HG03108 (cell line): ENCODE measurements at regions not wholly inside any gene's neighbourhood (a gene's known extent, or its start where the extent isn't known, plus 50 kb on each side); places are given as distances from the start of the nearest gene placed in this dataset.

Source experiments
- ATAC-seq: cut with Tn5 transposase; IDR thresholded peaks from one replicate; pipeline ENCODE4 v1.9.1; 2021; ENCODE audit warnings: moderate library complexity; ENCODE audit not compliant: unreplicated experiment

DNA sequence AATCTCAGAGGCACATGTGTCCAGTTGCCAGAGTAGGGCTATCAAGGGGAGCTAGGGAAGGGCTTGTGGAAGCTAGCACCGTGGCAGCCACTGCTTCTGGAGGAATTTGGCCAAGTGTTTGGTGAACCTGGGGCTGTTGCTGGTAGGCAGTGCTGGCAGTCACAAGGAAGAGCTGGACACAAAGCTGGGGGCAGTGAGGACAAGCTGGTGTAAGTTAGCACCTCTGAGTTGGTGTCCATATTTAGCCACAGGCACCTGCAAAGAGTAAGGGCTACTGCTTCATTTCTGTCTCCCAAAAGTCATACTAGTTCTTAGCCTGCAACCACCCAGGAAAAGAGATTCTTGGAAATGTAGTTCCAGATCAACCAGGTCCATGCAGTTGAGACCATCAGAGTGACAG is 359.4 kb downstream of the CSNK1G3 start:
- ATAC-seq: no peak

DNA sequence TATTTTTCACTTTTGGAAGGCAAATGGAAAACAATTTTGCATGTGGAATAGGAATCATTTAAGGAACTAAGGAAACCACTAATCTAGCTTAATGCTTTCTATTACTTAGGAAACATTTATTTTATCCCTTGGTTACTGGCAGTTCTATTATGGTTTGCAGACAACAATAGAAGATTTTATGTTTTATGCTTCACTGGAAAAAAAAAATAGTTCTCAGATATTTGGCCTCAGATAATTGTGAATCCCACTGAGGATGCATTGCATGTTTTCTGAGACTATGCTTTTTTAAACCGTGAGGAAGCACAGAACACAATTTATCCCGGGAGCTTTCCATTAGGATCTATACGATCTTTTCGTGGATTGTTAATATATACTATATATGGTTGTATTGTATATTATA is 356.9 kb downstream of the CSNK1G3 start:
- ATAC-seq: no peak

DNA sequence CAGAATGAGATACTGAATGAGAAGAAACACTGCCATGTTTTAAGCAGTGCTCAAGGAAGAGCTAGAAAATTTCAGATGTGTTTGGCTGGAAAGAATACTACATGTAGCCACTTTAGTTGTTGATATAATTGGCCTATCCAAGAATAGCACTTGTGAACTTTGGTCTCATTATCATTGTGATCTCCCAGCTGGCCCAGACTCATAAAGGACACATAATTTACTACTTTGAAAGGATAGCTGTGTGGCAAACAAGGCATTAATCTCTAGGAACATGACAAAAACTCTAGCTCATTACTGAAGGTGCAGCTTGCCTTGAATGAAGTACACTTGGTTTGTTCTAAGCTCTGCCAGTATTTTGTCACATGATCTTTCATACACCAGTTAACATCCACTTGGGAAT is 356.3 kb downstream of the CSNK1G3 start:
- ATAC-seq: no peak

DNA sequence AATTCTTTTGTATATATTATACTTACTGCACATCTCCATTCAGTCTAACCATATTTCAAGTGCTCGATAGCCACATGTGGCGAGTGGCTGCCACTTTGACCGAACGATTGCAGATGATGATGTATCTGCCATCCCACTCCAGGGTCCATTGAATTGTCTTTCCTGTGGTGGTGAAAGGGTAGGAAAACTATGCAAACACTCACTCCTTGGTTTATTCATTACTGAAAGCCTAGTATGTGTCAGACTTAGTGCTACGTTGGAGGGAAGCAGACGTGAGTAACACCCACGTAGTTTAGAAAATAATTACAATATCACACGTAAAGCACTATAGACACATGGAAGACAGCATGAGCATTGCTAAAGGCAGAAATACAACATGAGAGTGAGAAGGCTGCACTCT is 353.7 kb downstream of the CSNK1G3 start:
- no peak for ATAC-seq

DNA sequence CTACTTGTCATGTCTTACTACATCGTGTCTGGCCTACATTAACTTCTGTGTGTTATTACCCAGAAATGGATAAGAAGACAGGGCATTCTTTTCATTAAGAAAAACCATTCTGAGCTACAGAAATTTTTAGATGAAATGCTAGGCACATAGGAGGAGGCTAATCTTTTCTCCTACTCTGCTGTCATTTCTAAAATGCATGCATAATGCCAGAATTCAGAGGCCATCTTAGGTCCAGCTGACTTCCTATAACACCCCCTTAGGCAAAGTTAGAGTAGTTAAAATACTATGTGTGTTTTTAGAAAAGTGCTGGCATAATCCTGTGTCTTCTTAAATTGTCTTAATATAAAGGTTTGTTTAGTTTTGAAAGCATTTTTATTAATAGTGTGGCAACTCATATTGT is 352.6 kb downstream of the CSNK1G3 start:
- ATAC-seq: no peak

DNA sequence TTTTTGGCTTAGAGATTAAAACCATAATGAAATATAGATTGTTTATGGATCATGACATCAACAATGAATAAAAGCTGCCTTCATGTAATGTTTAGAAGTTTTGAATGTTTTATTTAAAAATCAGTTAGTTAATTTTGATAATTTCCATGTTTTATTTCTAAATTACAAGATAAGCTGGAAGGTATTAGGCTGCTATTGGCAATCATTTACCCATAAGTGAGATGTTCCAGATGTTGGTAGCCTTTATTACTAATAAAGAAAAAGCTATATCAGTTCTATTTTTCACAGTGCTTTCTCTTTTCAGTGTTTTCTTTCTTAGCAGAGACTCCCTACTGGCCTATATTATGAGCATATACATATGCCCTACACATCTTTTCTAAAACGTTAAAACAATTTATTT is 347.0 kb downstream of the CSNK1G3 start:
- no peak for ATAC-seq

DNA sequence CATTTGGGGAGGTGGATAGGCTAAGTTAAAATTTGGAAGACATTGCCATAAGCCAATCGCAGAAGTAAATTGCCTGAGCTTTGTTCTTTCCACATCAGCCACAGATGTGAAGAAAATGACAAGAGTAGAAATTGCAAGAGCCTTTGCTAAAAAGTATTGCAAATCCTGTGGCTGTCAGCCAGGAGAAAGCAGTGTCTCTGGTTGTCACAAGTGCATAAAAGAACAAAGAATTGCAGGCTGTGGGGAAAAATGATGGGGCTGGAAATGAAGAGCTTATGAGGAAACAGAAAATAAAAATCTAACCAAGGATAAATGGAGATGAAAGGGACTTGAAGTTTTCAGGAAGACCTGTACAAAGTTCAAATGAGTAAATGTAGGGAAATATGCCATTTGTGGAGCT is 344.8 kb downstream of the CSNK1G3 start:
- ATAC-seq: no peak

DNA sequence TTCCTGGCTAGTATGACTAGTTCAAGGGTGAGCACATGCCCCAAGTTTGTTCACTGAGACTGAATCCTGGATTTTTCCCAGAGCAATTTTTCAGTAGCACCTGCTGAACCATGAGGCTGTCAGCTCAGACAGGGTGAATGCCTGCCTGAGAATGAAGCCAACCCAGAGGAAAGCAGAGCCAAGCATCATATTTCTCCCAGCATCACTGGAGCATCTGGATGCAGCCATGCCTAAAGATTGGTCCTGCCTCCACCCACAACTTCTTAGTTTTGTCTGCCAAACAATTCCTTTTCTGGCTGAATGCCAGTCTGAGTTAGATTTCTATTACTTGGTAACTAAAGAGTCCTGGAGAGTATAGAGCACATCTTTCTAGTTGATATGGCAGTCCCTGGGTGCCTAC is 343.6 kb downstream of the CSNK1G3 start:
- ATAC-seq: no peak

DNA sequence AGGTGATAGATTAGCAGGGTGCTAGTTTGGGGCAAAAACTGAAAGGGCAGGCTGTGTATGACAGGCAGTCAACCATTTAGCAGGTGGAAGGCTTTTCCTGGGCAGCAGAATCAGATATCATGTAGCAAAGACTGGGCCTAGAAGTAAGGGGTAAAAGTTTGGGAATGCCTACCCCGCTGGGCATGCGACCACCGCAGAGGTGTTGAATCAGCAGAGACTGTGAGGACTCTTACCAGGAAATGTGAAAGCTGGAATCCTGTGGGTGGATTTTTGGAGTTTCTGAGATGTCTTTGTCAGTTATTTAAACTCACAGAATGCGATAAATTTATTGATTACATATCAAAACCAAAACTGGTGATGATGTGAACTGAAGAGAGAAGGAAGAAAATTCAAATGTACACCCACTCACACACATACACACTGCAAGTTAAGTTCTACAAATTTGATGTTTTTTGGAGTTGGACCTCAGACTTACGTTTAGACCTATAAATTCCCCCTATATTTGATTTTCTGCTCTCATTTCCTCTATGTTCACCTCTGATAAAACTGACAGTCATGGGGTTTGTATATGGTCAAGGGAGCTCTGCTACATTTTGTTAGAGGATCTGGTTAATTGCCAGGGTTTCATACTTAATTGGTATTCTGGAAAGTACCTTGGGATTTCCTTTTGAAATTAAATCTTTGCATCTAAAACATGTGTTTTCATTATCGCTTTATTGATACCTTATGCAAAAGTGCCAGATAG is 333.6 kb downstream of the CSNK1G3 start:
- ATAC-seq: no peak

DNA sequence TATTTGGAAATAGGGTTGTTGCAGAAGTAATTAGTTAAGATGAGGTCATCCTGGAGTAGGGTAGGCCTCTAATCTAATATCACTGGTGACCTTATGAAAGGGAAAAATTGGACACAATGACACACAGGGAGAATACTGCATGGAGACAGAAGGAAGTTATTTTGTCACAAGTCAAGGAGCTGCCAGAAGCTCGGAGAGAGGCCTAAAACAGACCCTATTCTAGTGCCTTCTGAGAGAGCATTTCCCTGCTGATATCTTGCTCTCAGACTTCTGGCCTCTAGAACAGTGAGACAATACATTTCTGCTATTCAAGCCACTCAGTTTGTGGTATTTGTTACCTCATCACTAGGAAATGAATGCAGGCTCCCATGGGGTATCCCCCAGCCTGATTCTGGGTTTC is 332.9 kb downstream of the CSNK1G3 start:
- ATAC-seq: no peak

DNA sequence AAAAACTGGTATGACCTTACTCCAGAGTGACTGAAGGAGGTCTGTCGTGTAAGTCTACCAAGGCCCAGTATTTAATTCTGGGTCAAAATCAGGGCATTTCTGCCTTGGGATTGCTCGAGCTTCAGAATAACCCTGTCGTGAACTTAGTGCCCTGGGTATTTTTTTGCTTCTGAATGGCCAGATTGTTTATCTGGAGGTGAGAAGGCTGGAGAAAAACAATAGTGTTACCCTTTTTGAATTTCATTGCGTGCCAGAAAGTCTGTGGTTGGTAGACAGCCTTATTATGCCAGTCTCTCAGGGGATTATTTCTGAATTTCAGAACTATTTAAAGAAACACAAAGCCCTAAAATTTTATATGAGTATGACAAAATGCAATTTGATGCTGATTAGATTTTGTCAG is 323.4 kb downstream of the CSNK1G3 start:
- ATAC-seq: no peak

DNA sequence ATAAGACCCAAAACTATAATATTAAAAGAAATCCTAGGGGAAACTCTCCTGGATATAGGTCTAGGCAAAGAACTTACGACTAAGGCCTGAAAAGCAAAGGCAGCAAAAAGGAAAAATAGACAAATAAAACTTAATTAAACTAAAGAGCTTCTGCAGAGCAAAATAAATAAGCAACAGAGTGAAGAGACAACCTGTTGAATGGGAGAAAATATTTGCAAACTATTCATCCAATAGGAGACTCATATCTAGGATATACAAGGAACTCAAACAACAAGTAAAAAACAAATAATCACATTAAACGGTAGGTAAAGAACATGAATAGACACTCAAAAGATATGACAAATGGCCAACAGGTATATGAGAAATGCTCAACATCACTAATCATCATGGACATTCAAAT is 318.6 kb downstream of the CSNK1G3 start:
- no peak for ATAC-seq

DNA sequence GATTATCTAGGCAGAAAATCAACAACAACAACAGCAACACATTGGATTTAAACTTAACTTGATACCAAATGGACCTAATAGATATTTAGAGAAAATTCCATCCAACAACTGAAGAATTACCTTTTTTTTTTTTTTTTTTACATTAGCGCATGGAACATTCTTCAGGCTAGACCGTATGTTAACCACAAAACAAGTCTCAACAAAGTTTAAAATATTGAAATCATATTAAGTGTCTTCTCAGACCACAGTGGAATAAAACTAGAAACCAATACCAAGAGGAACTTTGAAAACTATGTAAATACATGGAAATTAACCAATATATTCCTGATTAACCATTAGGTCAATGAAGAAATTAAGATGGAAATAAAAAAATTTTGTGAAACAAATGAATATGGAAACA is 315.8 kb downstream of the CSNK1G3 start:
- ATAC-seq: no peak

DNA sequence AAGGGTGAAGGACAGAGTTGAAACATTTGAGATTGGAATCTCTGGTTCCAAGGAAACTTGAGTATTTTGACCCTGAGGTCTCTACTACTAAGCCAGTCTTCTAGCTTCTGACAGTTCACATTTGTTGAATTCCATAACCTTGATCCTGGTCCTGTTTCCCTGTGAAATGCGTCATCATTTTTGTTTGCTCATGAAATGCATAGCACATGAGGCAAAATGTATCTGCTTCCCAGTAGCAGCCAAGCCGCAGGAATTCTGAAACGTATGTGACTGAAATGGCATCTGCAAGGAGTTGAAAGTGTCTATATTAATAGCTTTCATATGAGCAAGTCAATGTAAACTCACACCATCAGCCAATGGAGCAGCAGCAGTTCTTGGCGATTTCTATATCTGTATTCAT is 307.9 kb downstream of the CSNK1G3 start:
- ATAC-seq: no peak

DNA sequence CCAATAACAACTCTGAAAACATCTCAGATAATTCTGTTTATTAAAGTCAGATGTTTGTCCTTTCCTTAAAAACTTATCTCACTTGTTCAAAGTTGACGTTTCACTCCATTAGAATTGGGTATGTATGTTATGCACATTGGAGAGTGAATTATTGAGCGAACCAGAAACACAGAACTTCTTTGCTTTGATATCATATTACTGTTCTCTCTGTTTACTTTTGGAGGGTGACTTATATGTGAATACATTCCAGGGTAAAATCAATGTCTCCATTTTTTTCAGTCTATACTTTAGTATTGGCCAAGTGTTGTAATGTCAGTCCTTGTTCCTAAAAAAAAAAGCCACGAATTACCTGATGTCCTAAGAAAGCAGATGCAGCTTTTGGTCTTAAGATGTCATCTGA is 307.4 kb downstream of the CSNK1G3 start:
- ATAC-seq: no peak

DNA sequence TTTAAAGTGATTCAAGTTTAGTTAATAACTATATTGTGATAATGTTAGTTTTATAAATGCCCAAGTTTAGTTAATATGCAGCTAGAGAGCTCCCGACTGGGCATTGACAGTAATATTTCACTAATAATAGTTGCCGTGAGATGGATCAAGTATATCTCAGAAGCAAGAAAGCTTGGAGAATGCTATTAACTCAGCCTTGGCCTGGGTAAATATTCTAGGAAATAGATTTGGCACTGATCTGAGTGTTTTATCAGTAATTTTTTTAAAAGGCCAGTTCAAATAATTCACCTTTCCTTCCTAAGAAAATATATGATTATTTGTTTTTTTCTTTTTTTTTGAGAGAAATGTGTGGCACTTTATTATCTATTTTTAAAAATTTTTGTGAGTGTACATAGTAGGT is 305.3 kb downstream of the CSNK1G3 start:
- no peak for ATAC-seq

DNA sequence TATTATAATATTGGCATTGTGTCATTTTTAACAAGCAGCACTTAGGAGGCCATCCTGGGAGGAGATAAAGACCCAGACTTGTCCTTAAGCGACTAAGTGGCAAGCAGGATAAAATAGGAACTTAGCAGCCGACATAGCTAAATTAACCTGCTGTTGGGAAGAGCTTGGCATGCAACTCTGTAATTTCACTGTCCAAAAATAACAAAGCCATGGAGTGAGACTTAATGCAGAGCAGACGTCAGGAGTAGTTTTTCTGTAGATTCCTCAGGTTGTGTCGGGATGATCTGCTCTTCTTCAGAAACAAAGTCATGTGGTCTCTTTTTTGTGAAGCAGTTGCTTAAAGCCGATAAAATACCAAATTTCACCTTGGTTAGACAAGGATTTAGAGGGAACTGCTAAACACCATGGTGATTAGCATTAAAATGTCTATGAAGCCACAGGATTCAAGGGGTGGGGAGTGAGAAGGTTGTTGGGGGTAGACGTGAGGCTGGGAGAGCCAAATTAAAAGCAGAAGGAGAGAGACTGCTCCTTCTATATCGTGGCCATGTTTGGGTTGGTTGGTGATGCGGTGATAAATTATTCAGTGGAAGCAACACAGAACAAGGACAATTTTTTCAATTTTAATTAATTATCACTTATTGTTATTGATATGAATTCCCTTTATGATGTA is 303.0 kb downstream of the CSNK1G3 start:
- ATAC-seq: no peak

DNA sequence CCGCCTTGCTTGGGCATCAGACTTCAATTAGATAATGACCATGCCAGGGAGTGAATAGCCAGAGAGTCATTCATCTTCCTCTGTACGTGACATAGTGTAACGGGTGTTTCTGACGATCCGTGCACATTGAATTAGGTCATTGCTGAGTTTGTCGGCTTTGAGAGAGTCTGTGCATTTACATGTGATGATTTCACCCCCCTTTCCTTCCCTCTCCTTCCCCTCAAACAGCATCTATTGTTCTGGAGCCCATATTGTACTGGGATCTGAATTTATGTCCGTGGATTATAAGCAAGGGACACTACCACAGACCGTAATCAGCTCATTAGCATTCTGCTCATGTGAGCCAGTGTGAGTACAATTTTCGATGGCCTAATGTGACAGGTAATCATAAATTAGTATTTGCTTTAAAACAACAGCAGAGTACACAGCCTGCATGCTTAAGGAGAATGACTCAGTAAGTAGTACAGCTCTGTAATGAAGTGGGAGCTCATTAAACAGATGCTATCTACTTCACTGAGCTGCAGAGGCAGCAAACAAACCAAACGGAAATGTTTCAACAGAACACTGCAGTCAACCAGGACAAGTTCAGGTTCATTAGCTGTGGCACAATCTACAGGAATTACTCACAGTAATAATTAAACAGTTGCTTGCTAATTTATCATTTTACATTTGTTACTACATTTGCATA is 302.1 kb downstream of the CSNK1G3 start:
- no peak for ATAC-seq

DNA sequence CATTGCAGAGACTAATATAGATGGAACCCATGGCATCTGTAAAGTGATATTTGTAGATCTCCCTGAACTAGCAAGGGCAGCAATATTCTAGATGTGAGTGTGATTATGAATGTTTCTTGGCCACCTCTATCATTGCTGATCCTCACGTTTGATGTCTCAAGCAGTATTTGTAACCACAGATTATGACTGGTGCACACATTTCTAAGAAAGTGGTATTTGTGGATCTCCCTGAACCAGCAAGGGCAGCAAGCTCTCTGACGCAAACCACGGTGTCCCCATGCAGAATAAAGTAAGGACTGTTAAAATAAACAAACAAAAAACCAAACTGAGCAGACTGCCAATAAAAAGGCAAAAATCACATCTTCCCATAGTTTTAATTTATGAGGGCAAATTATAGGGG is 301.3 kb downstream of the CSNK1G3 start:
- ATAC-seq: no peak

DNA sequence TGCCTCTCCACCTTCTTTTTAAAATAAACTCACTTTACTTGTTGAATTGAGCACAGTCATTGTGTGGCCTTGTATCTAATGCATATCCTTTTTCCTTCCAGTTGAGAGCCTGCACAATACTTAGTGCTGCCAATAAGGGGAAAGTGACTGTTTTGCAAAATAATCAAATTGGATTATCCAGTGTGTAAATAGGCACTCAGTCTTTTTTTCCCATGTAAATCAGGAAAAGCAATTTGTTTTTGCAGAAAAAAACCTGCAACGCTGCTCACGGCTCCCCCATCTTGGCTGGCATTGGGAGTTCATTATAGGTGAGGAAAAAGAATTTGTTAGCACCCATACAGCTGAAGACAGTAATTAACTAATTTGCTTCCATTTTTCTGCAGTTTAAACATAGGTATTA is 299.9 kb downstream of the CSNK1G3 start:
- no peak for ATAC-seq

DNA sequence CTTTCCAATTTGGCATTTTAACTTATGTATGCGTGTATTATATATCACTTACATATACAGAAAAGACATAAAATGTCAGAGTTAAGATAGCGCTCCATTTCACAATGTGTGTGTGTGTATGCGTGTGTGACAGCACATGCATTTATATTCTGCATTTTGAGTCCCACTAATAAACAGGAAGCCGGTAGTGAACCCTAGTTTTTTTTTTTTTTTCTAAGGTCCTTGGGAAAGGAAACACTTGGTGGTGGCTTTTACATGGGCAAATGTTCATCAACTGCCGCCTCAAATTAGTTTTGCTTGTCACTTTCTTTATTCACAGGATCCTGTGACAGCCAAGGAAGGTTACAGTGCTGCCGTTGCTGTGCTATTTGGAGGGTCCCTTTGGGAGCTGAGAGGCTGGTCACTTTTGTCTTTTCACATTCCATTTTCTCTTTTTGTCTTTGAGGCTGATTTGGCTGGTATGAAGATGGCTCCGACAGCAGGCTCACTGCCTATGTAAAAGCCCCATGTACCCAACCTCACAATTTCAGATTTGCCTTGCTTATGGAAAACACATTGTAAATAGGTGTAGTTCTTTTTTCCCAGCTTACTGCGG is 298.9 kb downstream of the CSNK1G3 start:
- no peak for ATAC-seq

DNA sequence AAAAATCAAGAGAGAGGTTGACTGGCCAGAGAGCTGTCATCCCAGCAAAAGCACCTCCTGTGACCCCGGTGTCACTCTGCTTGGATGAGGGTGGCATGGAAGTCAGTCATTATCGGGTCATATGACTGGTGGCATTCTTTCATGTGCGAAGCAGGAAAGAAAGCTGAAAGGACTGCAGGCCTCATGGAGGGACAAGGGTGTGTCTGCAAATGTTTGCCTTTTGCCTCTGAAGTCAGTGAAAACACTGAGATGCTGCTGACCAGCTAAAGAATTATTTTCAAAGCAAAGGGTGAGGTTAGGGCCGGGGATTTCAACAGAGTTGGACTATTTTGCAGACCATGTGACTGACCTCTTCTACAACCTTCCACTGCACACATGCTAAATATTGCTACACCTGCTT is 298.3 kb downstream of the CSNK1G3 start:
- no peak for ATAC-seq
